ENCODE measurements at regions not wholly inside any gene's neighbourhood (a gene's known extent, or its start where the extent isn't known, plus 50 kb on each side); places are given as distances from the start of the nearest gene placed in this dataset.

DNA sequence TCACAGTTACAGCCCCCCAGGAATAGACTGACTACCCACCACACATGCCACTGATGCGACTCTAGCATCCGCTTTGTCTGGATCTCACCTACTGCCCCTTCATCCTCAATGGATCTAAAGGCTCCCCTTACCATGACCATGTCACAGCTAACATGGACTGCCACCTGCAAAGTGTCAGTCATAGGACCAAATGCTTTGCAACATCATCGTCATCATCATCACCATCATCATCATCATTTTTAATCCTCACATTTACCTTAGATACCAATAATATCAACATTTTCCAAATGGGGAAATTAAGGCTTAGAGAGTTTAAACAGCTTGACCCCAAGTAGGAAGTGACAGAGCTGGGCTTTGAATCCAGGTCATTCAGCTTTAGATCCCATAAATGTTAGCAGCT, 60.1 kb upstream of the NEDD4L start:
- TF ChIP-seq, protein P1, sequence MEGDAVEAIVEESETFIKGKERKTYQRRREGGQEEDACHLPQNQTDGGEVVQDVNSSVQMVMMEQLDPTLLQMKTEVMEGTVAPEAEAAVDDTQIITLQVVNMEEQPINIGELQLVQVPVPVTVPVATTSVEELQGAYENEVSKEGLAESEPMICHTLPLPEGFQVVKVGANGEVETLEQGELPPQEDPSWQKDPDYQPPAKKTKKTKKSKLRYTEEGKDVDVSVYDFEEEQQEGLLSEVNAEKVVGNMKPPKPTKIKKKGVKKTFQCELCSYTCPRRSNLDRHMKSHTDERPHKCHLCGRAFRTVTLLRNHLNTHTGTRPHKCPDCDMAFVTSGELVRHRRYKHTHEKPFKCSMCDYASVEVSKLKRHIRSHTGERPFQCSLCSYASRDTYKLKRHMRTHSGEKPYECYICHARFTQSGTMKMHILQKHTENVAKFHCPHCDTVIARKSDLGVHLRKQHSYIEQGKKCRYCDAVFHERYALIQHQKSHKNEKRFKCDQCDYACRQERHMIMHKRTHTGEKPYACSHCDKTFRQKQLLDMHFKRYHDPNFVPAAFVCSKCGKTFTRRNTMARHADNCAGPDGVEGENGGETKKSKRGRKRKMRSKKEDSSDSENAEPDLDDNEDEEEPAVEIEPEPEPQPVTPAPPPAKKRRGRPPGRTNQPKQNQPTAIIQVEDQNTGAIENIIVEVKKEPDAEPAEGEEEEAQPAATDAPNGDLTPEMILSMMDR (conservative IDR thresholded peaks at IDR 0.05), result no peak
- TF ChIP-seq ZFX (IDR thresholded peaks at IDR 0.05), result no peak

All from C4-2B (cell line).